EL (cell line): ENCODE measurements at regions not wholly inside any gene's neighbourhood (a gene's known extent, or its start where the extent isn't known, plus 50 kb on each side); places are given as distances from the start of the nearest gene placed in this dataset.

Experiments used
- DNase-seq: peaks from one replicate; pipeline ENCODE4 v3.0.0-alpha.2; 2016

- peak; percentile 75 for DNase-seq
Measured at GRCh38 chr12:66066137-66066928, 64.2 kb downstream of the LLPH start.

- DNase-seq: peak; percentile 57
Measured at GRCh38 chr12:66065641-66066136, 64.9 kb downstream of the LLPH start.

- DNase-seq: peak; percentile 46
Measured at GRCh38 chr12:66065150-66065549, 65.4 kb downstream of the LLPH start.

GRCh38 chr12:66063916-66064315 lies 66.6 kb downstream of the LLPH start:
- DNase-seq: no peak

GRCh38 chr12:66062290-66062625 lies 68.3 kb downstream of the LLPH start:
- DNase-seq: no peak

GRCh38 chr12:66061557-66062289 lies 68.8 kb downstream of the LLPH start:
- no peak for DNase-seq

- no peak for DNase-seq
Measured at GRCh38 chr12:66061076-66061475, 69.5 kb downstream of the LLPH start.

- no peak for DNase-seq
Measured at GRCh38 chr12:66060163-66060907, 70.2 kb downstream of the LLPH start.

- no peak for DNase-seq
Measured at GRCh38 chr12:66059666-66060065, 70.9 kb downstream of the LLPH start.

- DNase-seq: no peak
Measured at GRCh38 chr12:66058554-66058953, 72.0 kb downstream of the LLPH start.

- DNase-seq: no peak
Measured at GRCh38 chr12:66055837-66056319, 74.7 kb downstream of the LLPH start.

- no peak for DNase-seq
Measured at GRCh38 chr12:66052988-66053615, 77.4 kb downstream of the LLPH start.

- DNase-seq: no peak
Measured at GRCh38 chr12:66051361-66051760, 79.2 kb downstream of the LLPH start.

- no peak for DNase-seq
Measured at GRCh38 chr12:66050610-66051009, 79.9 kb downstream of the LLPH start.

- no peak for DNase-seq
Measured at GRCh38 chr12:66050283-66050576, 80.3 kb downstream of the LLPH start.

- no peak for DNase-seq
Measured at GRCh38 chr12:66049538-66050282, 80.8 kb downstream of the LLPH start.

- DNase-seq: peak; percentile 38
Measured at GRCh38 chr12:66048835-66049537, 81.6 kb downstream of the LLPH start.

GRCh38 chr12:66048218-66048834 lies 82.2 kb downstream of the LLPH start:
- DNase-seq: no peak

GRCh38 chr12:66047411-66048021 lies 83.0 kb downstream of the LLPH start:
- peak; percentile 49 for DNase-seq

GRCh38 chr12:66045506-66045905 lies 85.0 kb downstream of the LLPH start:
- no peak for DNase-seq

- DNase-seq: peak; percentile 62
Measured at GRCh38 chr12:66044731-66045130, 85.8 kb downstream of the LLPH start.
